ENCODE measurements at regions not wholly inside any gene's neighbourhood (a gene's known extent, or its start where the extent isn't known, plus 50 kb on each side); places are given as distances from the start of the nearest gene placed in this dataset.

GRCh38 chr1:221648201-221648600 lies 93.7 kb downstream of the DUSP10 start:
- Mint-ChIP-seq H3K36me3 (no peaks in the 10 kb centered on the region), H3K4me3 (no peak overlapping the region)

More at GRCh38 chr1:221648201-221648600, 93.7 kb downstream of the DUSP10 start:
- Mint-ChIP-seq H3K27me3 (no peaks in the 10 kb centered on the region), H3K27ac (no peak overlapping the region), H3K9me3 (ENCODE audit: low read depth) (no peaks in the 10 kb centered on the region), H3K4me1 (ENCODE audit: low read depth) (no peaks in the 10 kb centered on the region)
